ENCODE measurements at regions not wholly inside any gene's neighbourhood (a gene's known extent, or its start where the extent isn't known, plus 50 kb on each side); places are given as distances from the start of the nearest gene placed in this dataset.
A peak's percentile ranks its signal among the peaks of the same experiment; 100 is the strongest.

DNA sequence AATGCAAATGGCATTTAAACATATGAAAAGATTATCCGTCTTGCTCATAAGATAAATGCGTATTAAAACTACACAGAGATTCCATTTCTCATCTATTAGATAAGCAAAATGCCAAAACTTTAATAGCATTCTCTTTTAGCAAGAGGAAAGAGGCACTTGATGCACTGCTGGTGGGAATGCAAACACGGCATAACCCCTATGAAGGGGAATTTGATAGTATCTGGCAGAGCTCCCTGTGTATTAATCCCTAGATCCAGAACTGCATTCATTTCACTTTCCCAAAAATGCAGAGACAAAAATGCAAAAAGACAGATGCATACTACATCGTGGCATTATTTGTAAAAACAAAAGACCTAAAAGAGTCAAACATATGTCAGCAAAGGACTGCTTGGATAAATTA lies 193.6 kb upstream of the STARD13 start:
- Histone ChIP-seq H3K9me3 (no peaks in the 10 kb centered on the region), H3K4me3 (no peak overlapping the region), H3K4me1 (no peaks in the 10 kb centered on the region), H3K27me3 (no peaks in the 10 kb centered on the region), H3K36me3 (no peaks in the 10 kb centered on the region), H3K27ac (no peak overlapping the region)
- no peak for TF ChIP-seq POLR2AphosphoS5 (IDR thresholded peaks at IDR 0.05)
- TF ChIP-seq, protein P1, sequence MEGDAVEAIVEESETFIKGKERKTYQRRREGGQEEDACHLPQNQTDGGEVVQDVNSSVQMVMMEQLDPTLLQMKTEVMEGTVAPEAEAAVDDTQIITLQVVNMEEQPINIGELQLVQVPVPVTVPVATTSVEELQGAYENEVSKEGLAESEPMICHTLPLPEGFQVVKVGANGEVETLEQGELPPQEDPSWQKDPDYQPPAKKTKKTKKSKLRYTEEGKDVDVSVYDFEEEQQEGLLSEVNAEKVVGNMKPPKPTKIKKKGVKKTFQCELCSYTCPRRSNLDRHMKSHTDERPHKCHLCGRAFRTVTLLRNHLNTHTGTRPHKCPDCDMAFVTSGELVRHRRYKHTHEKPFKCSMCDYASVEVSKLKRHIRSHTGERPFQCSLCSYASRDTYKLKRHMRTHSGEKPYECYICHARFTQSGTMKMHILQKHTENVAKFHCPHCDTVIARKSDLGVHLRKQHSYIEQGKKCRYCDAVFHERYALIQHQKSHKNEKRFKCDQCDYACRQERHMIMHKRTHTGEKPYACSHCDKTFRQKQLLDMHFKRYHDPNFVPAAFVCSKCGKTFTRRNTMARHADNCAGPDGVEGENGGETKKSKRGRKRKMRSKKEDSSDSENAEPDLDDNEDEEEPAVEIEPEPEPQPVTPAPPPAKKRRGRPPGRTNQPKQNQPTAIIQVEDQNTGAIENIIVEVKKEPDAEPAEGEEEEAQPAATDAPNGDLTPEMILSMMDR (IDR thresholded peaks at IDR 0.05): no peak
- TF ChIP-seq EP300 (IDR thresholded peaks at IDR 0.05): no peak
- TF ChIP-seq POLR2A (IDR thresholded peaks at IDR 0.05): no peak
- no peak for DNase-seq (ENCODE audit: low spot score in 2 of 2)
- WGBS: 93% methylated on average over 4 of the region's 4 CpGs

DNA sequence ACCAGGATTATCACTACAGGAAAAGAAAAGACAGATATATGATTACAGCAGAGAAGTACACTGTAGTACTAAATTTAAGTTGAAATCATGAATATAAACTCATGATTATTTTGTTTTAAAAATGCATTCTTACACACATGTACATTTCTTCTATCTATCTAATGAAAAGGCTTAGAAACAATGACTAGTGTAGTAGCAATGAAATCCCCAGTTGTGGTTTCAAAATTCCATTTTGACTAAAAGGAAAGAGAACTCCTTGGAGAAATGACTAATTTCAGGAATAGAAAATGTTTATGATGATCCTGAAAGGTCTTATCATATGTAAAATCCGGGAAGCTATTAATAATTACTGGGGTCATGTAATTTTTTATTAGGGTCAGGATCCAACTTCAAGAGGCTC lies 195.0 kb upstream of the STARD13 start:
- Histone ChIP-seq H3K4me1 (no peaks in the 10 kb centered on the region), H3K36me3 (no peaks in the 10 kb centered on the region), H3K4me3 (no peak overlapping the region), H3K27ac (no peak overlapping the region), H3K9me3 (no peaks in the 10 kb centered on the region), H3K27me3 (no peaks in the 10 kb centered on the region)
- TF ChIP-seq POLR2AphosphoS5 (IDR thresholded peaks at IDR 0.05): no peak
- no peak for TF ChIP-seq POLR2A (IDR thresholded peaks at IDR 0.05)
- TF ChIP-seq EP300 (IDR thresholded peaks at IDR 0.05): no peak
- TF ChIP-seq, protein P1 (IDR thresholded peaks at IDR 0.05): no peak
- no peak for DNase-seq (ENCODE audit: low spot score in 2 of 2)
- WGBS: 87% methylated on average over 1 of the region's 1 CpG

DNA sequence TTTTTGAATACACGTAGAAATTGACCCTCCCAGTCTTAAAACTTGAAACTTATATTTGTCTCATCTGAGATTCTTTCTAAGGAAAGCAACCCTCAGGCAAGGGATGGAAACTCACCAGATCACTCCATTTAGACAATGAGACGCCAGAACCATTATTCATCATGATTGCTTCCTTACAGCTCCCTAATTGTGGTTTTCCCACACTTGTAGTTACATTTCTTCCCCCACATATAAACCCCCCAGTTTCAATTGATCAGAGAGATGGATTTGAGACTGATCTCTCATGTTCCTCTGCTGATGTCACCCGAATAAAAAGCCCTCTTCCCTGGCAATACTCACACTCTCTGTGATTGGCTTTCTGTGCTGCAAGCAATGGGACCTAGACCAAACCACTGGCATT lies 197.9 kb upstream of the STARD13 start:
- TF ChIP-seq EP300 (IDR thresholded peaks at IDR 0.05): no peak
- TF ChIP-seq POLR2A (IDR thresholded peaks at IDR 0.05): no peak
- TF ChIP-seq, protein P1 (IDR thresholded peaks at IDR 0.05): no peak
- no peak for TF ChIP-seq POLR2AphosphoS5 (IDR thresholded peaks at IDR 0.05)

DNA sequence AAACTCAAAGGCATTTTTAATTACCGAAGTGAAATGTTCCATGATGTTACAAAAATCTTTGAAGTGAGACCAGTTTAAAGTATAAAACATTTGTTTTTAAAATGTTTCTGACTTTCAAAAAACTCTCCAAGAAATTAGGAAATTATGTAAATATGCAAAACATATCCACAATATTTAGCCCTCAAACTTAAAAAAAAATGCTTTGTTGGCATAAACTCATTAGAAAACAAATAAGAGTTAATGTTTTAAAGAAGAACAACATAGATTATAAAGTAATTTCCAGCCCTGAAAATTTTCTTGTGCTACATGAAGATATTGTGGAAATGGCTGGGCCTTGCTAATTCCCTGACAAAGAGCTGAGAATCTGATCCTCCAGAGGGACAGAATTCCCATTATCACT lies 199.7 kb upstream of the STARD13 start:
- 80% methylated on average over 1 of the region's 1 CpG for WGBS
- no peaks in the 10 kb centered on the region for H3K27me3 ChIP-seq
- no peak for DNase-seq (ENCODE audit: low spot score in 2 of 2)

More for the DNA sequence above, 197.9 kb upstream of the STARD13 start:
- WGBS: 68% methylated on average over 3 of the region's 3 CpGs
- no peak for DNase-seq (ENCODE audit: low spot score in 2 of 2)
- Histone ChIP-seq H3K9me3 (no peaks in the 10 kb centered on the region), H3K27ac (no peak overlapping the region), H3K27me3 (no peaks in the 10 kb centered on the region), H3K4me1 (no peaks in the 10 kb centered on the region), H3K36me3 (no peaks in the 10 kb centered on the region), H3K4me3 (no peak overlapping the region)

DNA sequence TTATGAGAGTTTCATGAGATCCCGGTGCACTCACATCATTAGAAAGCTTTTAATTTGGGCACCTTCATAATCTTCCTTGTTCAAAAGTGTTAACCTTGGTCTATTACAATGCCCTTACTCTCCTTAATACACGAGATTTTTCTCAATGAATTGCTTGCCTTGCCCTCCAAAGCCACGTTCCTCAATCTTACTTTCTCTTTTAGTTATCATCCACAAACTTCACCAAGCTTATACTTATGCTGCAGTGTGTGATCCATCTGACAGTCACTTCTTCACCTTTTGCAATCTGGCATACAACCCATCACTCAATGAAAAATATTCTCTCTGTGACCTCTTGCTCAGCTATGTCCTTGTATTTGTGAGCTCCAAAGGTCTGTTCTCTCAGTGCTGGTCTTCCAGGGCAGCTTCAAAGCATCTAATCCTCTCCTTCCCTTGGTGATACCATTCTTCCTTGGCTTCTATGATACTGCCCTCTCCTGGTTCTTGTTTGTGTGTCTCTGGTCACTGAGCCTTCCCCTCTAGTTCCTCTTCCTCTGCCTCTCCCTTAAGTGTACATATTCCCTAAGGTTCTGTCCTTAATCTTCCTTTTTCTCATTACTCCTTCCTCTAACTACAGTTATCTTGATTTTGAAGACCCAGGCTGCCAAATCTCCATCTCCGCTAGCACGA lies 202.2 kb upstream of the STARD13 start:
- Histone ChIP-seq H3K36me3 (no peaks in the 10 kb centered on the region), H3K9me3 (no peaks in the 10 kb centered on the region), H3K27me3 (no peaks in the 10 kb centered on the region), H3K4me1 (no peaks in the 10 kb centered on the region), H3K27ac (no peak overlapping the region), H3K4me3 (no peak overlapping the region)
- DNase-seq (ENCODE audit: low spot score in 2 of 2): no peak
- TF ChIP-seq, protein P1 (IDR thresholded peaks at IDR 0.05): peak in 1 of 2 donors; percentile 19
- TF ChIP-seq POLR2A (IDR thresholded peaks at IDR 0.05): no peak
- TF ChIP-seq EP300 (IDR thresholded peaks at IDR 0.05): no peak
- TF ChIP-seq POLR2AphosphoS5 (IDR thresholded peaks at IDR 0.05): no peak
- 80% methylated on average over 5 of the region's 5 CpGs for WGBS

More for the DNA sequence above, 199.7 kb upstream of the STARD13 start:
- no peaks in the 10 kb centered on the region for H3K9me3 ChIP-seq
- H3K36me3 ChIP-seq: no peaks in the 10 kb centered on the region
- TF ChIP-seq, protein P1 (IDR thresholded peaks at IDR 0.05): no peak
- TF ChIP-seq EP300 (IDR thresholded peaks at IDR 0.05) (no peak), POLR2A (IDR thresholded peaks at IDR 0.05) (no peak), POLR2AphosphoS5 (IDR thresholded peaks at IDR 0.05) (no peak)
- no peak overlapping the region for H3K4me3 ChIP-seq
- H3K27ac ChIP-seq: no peak overlapping the region
- H3K4me1 ChIP-seq: no peaks in the 10 kb centered on the region
